ENCODE measurements at regions not wholly inside any gene's neighbourhood (a gene's known extent, or its start where the extent isn't known, plus 50 kb on each side); places are given as distances from the start of the nearest gene placed in this dataset.

DNA sequence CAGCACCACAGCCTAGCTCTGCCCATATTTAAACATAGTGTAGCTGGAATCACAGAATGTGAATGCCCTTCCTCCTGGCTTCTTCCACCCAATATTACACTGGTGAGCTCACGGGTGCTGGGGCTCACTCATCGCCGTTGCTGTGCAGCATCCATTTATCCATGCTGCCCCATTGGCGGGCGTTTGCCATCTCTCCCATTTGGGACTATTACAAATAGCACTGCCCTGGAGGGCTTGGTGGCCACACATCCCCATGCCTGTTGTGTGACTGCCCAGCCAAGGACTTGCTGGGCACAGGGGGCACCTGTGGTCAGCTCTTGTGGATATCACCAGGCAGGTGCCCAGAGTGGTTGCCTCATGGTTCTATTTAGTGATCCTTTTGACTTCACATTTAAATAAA is 54.5 kb upstream of the ENTPD6 start:
- DNase-seq: no peak
- no peak overlapping the region for H3K27ac Mint-ChIP-seq
- no peak overlapping the region for H3K4me3 Mint-ChIP-seq
- POLR2A ChIA-PET: no interaction called here
- no peaks in the 10 kb centered on the region for H3K4me1 Mint-ChIP-seq (ENCODE audit: low read depth)
- intact Hi-C loops (cut with micrococcal nuclease): no loop called here
- H3K9me3 Mint-ChIP-seq: no peaks in the 10 kb centered on the region
- no peaks in the 10 kb centered on the region for H3K36me3 Mint-ChIP-seq (ENCODE audit: low read depth)
- CTCF ChIA-PET: interaction anchor here (0.7 kb wide), 1 partner anchor 11 kb away, joined by 3 read pairs; no protein-coding TSS in a partner anchor
- ATAC-seq: no peak
- TF ChIP-seq, protein P1, sequence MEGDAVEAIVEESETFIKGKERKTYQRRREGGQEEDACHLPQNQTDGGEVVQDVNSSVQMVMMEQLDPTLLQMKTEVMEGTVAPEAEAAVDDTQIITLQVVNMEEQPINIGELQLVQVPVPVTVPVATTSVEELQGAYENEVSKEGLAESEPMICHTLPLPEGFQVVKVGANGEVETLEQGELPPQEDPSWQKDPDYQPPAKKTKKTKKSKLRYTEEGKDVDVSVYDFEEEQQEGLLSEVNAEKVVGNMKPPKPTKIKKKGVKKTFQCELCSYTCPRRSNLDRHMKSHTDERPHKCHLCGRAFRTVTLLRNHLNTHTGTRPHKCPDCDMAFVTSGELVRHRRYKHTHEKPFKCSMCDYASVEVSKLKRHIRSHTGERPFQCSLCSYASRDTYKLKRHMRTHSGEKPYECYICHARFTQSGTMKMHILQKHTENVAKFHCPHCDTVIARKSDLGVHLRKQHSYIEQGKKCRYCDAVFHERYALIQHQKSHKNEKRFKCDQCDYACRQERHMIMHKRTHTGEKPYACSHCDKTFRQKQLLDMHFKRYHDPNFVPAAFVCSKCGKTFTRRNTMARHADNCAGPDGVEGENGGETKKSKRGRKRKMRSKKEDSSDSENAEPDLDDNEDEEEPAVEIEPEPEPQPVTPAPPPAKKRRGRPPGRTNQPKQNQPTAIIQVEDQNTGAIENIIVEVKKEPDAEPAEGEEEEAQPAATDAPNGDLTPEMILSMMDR (IDR thresholded peaks at IDR 0.05): no peak
- H3K27me3 Mint-ChIP-seq: no peaks in the 10 kb centered on the region

DNA sequence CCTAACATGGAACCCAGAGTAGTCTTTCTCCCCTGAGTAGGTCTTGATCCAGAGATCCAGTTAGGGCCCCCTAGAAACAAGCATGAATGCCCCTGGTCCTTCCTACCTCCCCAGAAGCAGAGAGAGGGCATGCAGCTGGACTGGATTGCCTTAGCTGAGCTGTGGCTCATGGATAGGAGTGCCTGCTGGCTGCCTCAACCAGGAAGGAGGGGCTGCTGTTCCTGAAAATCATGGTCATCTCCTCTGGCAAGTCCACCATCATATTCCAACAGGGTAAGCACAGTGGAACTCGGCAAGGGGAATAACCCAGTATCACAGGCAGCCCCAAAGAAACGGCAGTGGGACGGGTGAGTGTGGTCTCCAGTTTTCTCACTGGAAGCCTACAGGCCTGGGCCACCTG is 53.1 kb upstream of the ENTPD6 start:
- DNase-seq (no peak), ATAC-seq (no peak)
- ChIA-PET CTCF (no interaction called here), POLR2A (no interaction called here)
- H3K27me3 Mint-ChIP-seq: no peaks in the 10 kb centered on the region
- H3K4me1 Mint-ChIP-seq (ENCODE audit: low read depth): no peaks in the 10 kb centered on the region
- intact Hi-C loops (cut with micrococcal nuclease): no loop called here
- TF ChIP-seq, protein P1 (IDR thresholded peaks at IDR 0.05): no peak
- no peaks in the 10 kb centered on the region for H3K9me3 Mint-ChIP-seq
- no peak overlapping the region for H3K27ac Mint-ChIP-seq
- H3K36me3 Mint-ChIP-seq (ENCODE audit: low read depth): no peaks in the 10 kb centered on the region
- H3K4me3 Mint-ChIP-seq: no peak overlapping the region

DNA sequence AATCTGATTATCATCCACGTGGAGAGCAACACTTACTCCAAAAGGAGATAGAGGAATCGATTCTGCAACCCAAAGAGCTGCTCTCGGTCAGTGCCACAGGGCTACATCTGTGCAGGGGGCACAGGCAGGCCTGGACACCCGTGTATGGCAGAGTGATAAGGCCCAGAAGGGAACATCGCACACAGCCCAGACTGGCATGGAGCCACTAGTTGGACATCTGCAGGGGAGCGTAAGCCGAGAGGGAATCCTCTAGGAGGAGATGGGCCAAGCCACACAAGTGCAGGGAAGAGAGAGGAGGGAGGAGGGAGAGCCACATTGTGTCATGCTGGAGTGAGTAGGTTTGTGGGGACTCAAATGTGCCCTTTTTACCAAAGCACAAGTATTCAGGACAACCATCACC is 50.4 kb upstream of the ENTPD6 start:
- peaks cover 6% of the 10 kb centered on the region for H3K27me3 Mint-ChIP-seq
- H3K27ac Mint-ChIP-seq: no peak overlapping the region
- no peaks in the 10 kb centered on the region for H3K9me3 Mint-ChIP-seq
- ChIA-PET POLR2A (no interaction called here), CTCF (no interaction called here)
- H3K4me3 Mint-ChIP-seq: no peak overlapping the region
- DNase-seq (no peak), ATAC-seq (no peak)
- no peaks in the 10 kb centered on the region for H3K36me3 Mint-ChIP-seq (ENCODE audit: low read depth)
- intact Hi-C loops (cut with micrococcal nuclease): no loop called here
- H3K4me1 Mint-ChIP-seq (ENCODE audit: low read depth): peaks cover 4% of the 10 kb centered on the region
- TF ChIP-seq, protein P1 (IDR thresholded peaks at IDR 0.05): no peak

Measured in activated CD8-positive, alpha-beta T cell treated with anti-CD3 and anti-CD28 coated beads for 36 hours (primary cell).